HG03520 (cell line): ENCODE measurements at regions not wholly inside any gene's neighbourhood (a gene's known extent, or its start where the extent isn't known, plus 50 kb on each side); places are given as distances from the start of the nearest gene placed in this dataset.

Experiments used
- ATAC-seq: cut with Tn5 transposase; IDR thresholded peaks from one replicate; pipeline ENCODE4 v1.9.1; 2021; ENCODE audit warnings: mild to moderate bottlenecking, moderate library complexity; ENCODE audit not compliant: unreplicated experiment

DNA sequence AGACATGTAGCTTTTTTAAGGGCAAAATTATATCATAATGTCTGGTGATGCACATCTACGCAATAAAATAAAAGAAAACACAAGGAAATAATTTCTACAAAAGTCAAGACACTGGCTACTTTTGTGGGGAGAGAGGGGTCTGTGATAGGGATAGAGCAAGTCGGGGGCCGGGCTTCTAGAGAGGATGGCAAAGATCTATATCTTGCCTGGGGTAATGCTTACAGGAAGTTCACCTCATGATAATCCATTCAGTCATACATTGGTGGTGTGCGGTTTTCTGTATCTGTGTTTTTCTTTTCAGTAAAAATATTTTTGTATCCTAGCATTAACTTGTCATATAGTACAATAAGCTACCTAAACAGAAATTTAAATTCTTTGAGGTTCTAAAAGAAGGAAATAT lies 178.8 kb downstream of the ARRDC4 start:
- no peak for ATAC-seq

- ATAC-seq: no peak
Measured at GRCh38 chr15:98142572-98142971, 182.1 kb downstream of the ARRDC4 start.

GRCh38 chr15:98143116-98143515 lies 182.6 kb downstream of the ARRDC4 start:
- no peak for ATAC-seq

GRCh38 chr15:98144388-98144787 lies 183.9 kb downstream of the ARRDC4 start:
- no peak for ATAC-seq

- ATAC-seq: no peak
Measured at GRCh38 chr15:98146031-98146820, 185.7 kb downstream of the ARRDC4 start.

DNA sequence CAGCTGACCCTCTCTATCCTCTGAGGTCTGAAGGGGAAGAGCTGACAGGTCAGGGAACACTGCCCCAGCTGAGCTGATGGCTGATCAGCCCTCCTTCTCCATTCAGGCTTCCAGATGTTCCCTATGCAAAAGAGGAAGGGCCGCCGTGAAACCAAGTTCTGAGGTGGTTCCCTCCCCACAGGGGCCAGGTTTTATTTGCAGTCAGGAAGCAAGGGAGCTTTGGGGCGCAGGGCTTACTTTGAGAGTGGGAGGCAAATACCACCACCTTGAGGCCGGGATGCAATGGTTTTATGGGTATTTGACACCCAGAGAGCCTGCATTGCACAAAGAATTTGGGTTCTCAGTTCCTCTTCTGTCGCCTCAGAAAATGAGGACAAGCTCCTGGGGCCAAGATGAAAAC lies 186.9 kb downstream of the ARRDC4 start:
- no peak for ATAC-seq

GRCh38 chr15:98150084-98150483 lies 189.6 kb downstream of the ARRDC4 start:
- ATAC-seq: peak; percentile 52

GRCh38 chr15:98150536-98150935 lies 190.0 kb downstream of the ARRDC4 start:
- no peak for ATAC-seq

- no peak for ATAC-seq
Measured at GRCh38 chr15:98151096-98151495, 190.6 kb downstream of the ARRDC4 start.

DNA sequence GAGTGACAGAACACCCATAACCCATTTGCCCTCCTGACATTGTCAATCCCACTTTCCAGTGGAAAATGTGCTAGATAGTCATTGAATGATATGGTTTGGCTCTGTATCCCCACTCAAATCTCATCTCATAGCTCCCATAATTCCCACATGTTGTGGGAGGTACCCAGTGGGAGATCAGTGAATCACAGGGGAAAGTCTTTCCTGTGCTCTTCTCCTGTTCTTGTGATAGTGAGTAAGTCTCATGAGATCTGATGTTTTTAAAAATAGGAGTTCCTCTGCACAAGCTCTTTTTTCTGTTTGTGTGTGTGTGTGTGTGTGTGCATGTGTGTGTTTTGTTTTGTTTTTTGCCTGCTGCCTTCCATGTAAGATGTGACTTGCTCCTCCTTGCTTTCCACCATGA lies 191.7 kb downstream of the ARRDC4 start:
- no peak for ATAC-seq

- no peak for ATAC-seq
Measured at GRCh38 chr15:98154863-98155262, 194.4 kb downstream of the ARRDC4 start.

- no peak for ATAC-seq
Measured at GRCh38 chr15:98155356-98155755, 194.9 kb downstream of the ARRDC4 start.

DNA sequence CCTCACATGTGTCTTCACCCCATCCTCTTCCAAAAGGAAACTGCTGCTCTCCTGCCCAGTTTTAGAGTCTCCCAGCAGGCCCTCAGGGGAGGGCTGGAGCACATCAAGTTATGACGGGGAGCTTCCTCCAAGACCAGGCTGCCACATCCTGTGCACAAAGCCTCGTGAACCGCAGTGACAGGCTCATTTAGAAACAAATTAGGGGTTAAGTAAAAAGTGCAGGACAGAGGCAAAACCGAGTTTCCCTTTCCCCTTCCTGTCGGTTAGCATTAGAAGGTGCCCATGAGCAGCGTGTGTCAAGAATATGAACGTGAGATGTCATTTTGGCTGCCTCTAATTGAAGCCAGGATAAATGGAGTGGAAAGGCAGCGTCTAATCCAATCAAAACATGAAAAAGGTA lies 199.7 kb downstream of the ARRDC4 start:
- peak; percentile 97 for ATAC-seq

GRCh38 chr15:98163319-98164045 lies 203.0 kb downstream of the ARRDC4 start:
- no peak for ATAC-seq

- ATAC-seq: no peak
Measured at GRCh38 chr15:98164571-98164970, 204.1 kb downstream of the ARRDC4 start.

GRCh38 chr15:98164986-98165385 lies 204.5 kb downstream of the ARRDC4 start:
- no peak for ATAC-seq

DNA sequence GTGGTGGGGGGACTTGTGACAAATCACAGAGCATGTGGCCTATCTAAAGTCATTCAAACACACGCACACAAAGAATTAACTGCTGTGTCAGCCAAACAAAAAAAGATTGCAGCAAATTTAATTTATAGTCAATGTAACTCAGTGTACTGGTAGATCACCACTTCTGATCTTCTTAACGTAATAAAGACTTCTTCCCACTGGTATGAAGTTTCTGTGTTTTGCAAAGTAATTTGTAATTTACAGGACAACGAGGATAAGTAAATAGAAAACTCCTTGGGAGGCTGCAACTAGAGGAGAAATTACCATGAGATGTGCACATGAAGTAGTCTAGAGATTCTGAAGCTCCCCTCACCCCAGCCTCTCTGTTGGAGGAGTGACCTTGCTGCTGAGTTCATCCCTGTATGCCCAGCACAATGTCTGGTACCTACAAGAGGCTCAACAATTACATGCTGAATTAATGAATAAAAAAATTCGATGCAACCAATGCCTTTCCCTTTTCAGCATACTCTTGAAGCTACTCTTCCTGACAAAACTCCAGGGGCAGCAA lies 207.3 kb downstream of the ARRDC4 start:
- no peak for ATAC-seq

GRCh38 chr15:98169551-98169950 lies 209.0 kb downstream of the ARRDC4 start:
- ATAC-seq: no peak

- ATAC-seq: no peak
Measured at GRCh38 chr15:98174286-98174685, 213.8 kb downstream of the ARRDC4 start.

GRCh38 chr15:98174841-98175240 lies 214.3 kb downstream of the ARRDC4 start:
- ATAC-seq: no peak

- peak; percentile 83 for ATAC-seq
Measured at GRCh38 chr15:98177966-98178592, 217.6 kb downstream of the ARRDC4 start.

DNA sequence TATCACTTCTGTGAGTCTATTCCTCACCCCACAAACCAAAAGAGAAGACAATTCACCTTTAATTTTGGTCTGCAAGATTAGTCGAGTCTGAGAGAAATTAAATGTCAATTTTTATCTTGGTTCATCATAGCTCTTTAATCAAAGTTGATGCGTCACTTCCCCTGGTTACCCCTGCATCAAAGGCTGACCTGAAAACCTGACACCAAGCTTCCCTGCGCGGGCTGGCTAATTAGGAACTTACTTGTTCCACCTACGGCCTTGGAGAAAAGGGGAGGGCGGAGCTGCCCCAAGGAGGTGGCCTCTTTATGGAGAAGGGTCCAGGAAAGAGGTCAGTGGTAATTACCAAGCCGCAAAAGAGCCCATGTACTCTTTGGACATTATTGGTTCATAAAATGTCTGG lies 218.4 kb downstream of the ARRDC4 start:
- ATAC-seq: no peak
